ENCODE measurements at regions not wholly inside any gene's neighbourhood (a gene's known extent, or its start where the extent isn't known, plus 50 kb on each side); places are given as distances from the start of the nearest gene placed in this dataset.

GRCh38 chr2:184425083-184425482 is 173.2 kb upstream of the ZNF804A start:
- no peaks in the 10 kb centered on the region for H3K36me3 ChIP-seq (ENCODE audit: control insufficient read depth in 2 of 2, extremely low read depth in 1 of 2, insufficient read depth in 2 of 2, low read length in 2 of 2)
- no peak overlapping the region for H2AFZ ChIP-seq (ENCODE audit: low read depth, low read length)
- CTCF ChIA-PET = no interaction called here
- TF ChIP-seq POLR2AphosphoS5 (IDR thresholded peaks at IDR 0.05; ENCODE audit: insufficient read depth, low read depth, low read length) (no peak), JUN (IDR thresholded peaks at IDR 0.05; ENCODE audit: borderline replicate concordance, insufficient read depth, insufficient read length, low read depth) (no peak), POLR2A (IDR thresholded peaks at IDR 0.05; ENCODE audit: low read depth, low read length) (no peak), MAX (IDR thresholded peaks at IDR 0.05; ENCODE audit: insufficient read depth, insufficient read length) (no peak), EZH2 (IDR thresholded peaks at IDR 0.05; ENCODE audit: borderline replicate concordance, low read depth, low read length, severe bottlenecking) (no peak), GATA2 (IDR thresholded peaks at IDR 0.05; ENCODE audit: insufficient read depth, insufficient read length, low read depth, low read length) (no peak), CTCF (IDR thresholded peaks at IDR 0.05; ENCODE audit: extremely low read depth in 1 of 2, insufficient read depth in 1 of 2, low read depth in 1 of 2, low read length in 2 of 2) (no peak), MYC (IDR thresholded peaks at IDR 0.05; ENCODE audit: low read depth, low read length) (no peak)
- no peak overlapping the region for H3K9ac ChIP-seq (replicated peaks; ENCODE audit: extremely low read depth, insufficient read depth, low read length)
- no TSS peak for BruUV-seq (replicated peaks)
- H3K27ac ChIP-seq (ENCODE audit: insufficient read depth, low read depth, low read length) = no peak overlapping the region
- no peaks in the 10 kb centered on the region for H3K4me1 ChIP-seq (ENCODE audit: control insufficient read depth, extremely low read depth, insufficient read depth, low read length)
- H3K9me3 ChIP-seq (replicated peaks; ENCODE audit: control insufficient read depth, insufficient read depth, low read length) = no peaks in the 10 kb centered on the region
- FAIRE-seq (no peak), DNase-seq (ENCODE audit: low read depth, low spot score) (no peak)
- no peaks in the 10 kb centered on the region for H4K20me1 ChIP-seq (replicated peaks; ENCODE audit: control insufficient read depth, extremely low read depth, insufficient read depth, low read length)
- H3K9me1 ChIP-seq (replicated peaks; ENCODE audit: control insufficient read depth, extremely low read depth, insufficient read depth, low read length) = no peaks in the 10 kb centered on the region
- intact Hi-C loops (cut with micrococcal nuclease) = no loop called here
- H3K79me2 ChIP-seq (ENCODE audit: control insufficient read depth, insufficient read depth, low read length) = no peaks in the 10 kb centered on the region
- no peak overlapping the region for H3K4me2 ChIP-seq (ENCODE audit: insufficient read depth, low read length)
- POLR2A ChIA-PET = no interaction called here
- dilution Hi-C loops (cut with MboI; ENCODE audit: extremely low pct_ligation_motif_present, low sequenced_read_pairs) = no loop called here
- H3K4me3 ChIP-seq (replicated peaks in 1 of 3; ENCODE audit: insufficient read depth in 1 of 3, low read depth in 1 of 3, low read length in 3 of 3) = no peak overlapping the region
- H3K27me3 ChIP-seq (ENCODE audit: control insufficient read depth in 2 of 2, insufficient read depth in 2 of 2, low read length in 2 of 2) = no peaks in the 10 kb centered on the region

Data from endothelial cell of umbilical vein (primary cell).